ENCODE measurements at regions not wholly inside any gene's neighbourhood (a gene's known extent, or its start where the extent isn't known, plus 50 kb on each side); places are given as distances from the start of the nearest gene placed in this dataset.
A peak's percentile ranks its signal among the peaks of the same experiment; 100 is the strongest.

DNA sequence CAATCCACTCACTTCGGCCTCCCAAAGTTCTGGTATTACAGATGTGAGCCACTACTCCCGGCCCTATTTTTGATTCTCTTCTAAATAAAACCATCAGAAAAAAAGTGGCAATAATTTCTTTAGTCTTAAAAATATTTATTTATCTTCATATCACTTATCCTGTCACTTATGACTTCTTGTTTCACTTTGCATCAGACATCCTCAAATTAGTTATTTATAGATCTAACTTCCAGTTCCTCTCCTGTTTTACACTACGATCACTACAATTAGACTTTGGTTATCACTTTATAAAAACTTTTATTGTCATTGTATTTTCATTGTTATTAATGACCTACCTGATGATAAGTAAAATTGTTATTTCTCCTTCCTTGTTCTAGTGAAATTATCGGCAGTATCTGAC is 783.4 kb upstream of the BRINP3 start (continued):
- TF ChIP-seq MIER1 (IDR thresholded peaks at IDR 0.05; ENCODE audit: low read depth) (no peak), ATF7 (IDR thresholded peaks at IDR 0.05) (no peak), RBM15 (IDR thresholded peaks at IDR 0.05; ENCODE audit: insufficient read depth, low read length) (no peak)

GRCh38 chr1:191279266-191279800 is 801.7 kb upstream of the BRINP3 start:
- no peaks in the 10 kb centered on the region for H3K27me3 ChIP-seq (ENCODE audit: control insufficient read depth in 2 of 2, insufficient read depth in 2 of 2, low read length in 2 of 2)
- TF ChIP-seq CEBPG (CRISPR knock-in tag; IDR thresholded peaks at IDR 0.05) (no peak), CEBPG (tag; conservative IDR thresholded peaks at IDR 0.05 in 1 of 2, IDR thresholded peaks at IDR 0.05 in 1 of 2) (peak in 1 of 2 experiments; percentile 87; a peak in 2 of 4 replicates), TAL1 (IDR thresholded peaks at IDR 0.05) (no peak), CBX1 (IDR thresholded peaks at IDR 0.05; ENCODE audit: low read depth) (no peak), CEBPB (tag; IDR thresholded peaks at IDR 0.05) (peak; percentile 81)
- no peaks in the 10 kb centered on the region for H3K79me2 ChIP-seq (ENCODE audit: control insufficient read depth, insufficient read depth, low read length)
- BruUV-seq (replicated peaks) = no TSS peak
- intact Hi-C loops (cut with micrococcal nuclease) (no loop called here), in situ Hi-C loops (cut with MboI) (no loop called here)
- ChIA-PET CTCF (ENCODE audit: low intra/inter-chr PET ratio) (no interaction called here), POLR2A (interaction anchor here (0.6 kb wide), 1 partner anchor 297 kb away, joined by 4 read pairs; no protein-coding TSS in a partner anchor)
- H3K36me3 ChIP-seq (ENCODE audit: control insufficient read depth, insufficient read depth, low read length) = no peaks in the 10 kb centered on the region
- H3K9me1 ChIP-seq (ENCODE audit: control insufficient read depth, insufficient read depth, low read length) = no peaks in the 10 kb centered on the region
- no peak overlapping the region for H3K4me3 ChIP-seq
- ATAC-seq (no peak), FAIRE-seq (no peak), DNase-seq (ENCODE audit: extremely low read depth in 1 of 4, low spot score in 3 of 4) (no peak)
- no peak overlapping the region for H2AFZ ChIP-seq (ENCODE audit: low read depth, low read length)
- no peaks in the 10 kb centered on the region for H4K20me1 ChIP-seq (replicated peaks; ENCODE audit: control insufficient read depth, insufficient read depth, low read length)
- H3K4me1 ChIP-seq (replicated peaks in 1 of 2; ENCODE audit: control insufficient read depth in 2 of 2, insufficient read depth in 2 of 2, low read length in 2 of 2) = no peaks in the 10 kb centered on the region
- H3K9ac ChIP-seq (ENCODE audit: insufficient read depth in 1 of 2, low read depth in 2 of 2, low read length in 2 of 2) = no peak overlapping the region
- H3K4me2 ChIP-seq (ENCODE audit: insufficient read depth, low read length) = no peak overlapping the region
- no peak overlapping the region for H3K27ac ChIP-seq (ENCODE audit: extremely low read depth, low read depth, low read length)
- H3K9me3 ChIP-seq (replicated peaks; ENCODE audit: control insufficient read depth, insufficient read depth, low read depth, low read length) = peaks cover 4% of the 10 kb centered on the region
- WGBS (ENCODE audit: insufficient coverage, low coverage, missing lambda C conversion rate) = 17% methylated on average over 2 of the region's 2 CpGs
